HCT116 (cell line): ENCODE measurements at regions not wholly inside any gene's neighbourhood (a gene's known extent, or its start where the extent isn't known, plus 50 kb on each side); places are given as distances from the start of the nearest gene placed in this dataset.

Source experiments
- ATAC-seq: fragments of 200-7000 bp; cut with Tn5 transposase; 2 replicates; pipeline ENCODE4 v1.9.1; 2020; ENCODE audit warnings: mild to moderate bottlenecking, moderate library complexity
- BruUV-seq: library from RNA; stranded (reverse); fragments of 400-500 nt; replicated peaks from 2 replicates; lab custom pipeline; 2021; lab: Mats Ljungman, UMichigan
- CTCF ChIA-PET: fragments of 300-600 bp; sonication (Branson Sonifier 250); formaldehyde crosslinking; loops from one replicate; lab custom pipeline; 2021; ENCODE audit warnings: antibody characterized with exemption; lab: Charles Lee
- POLR2A ChIA-PET: fragments of 300-600, 350-600 bp; sonication (Branson Sonifier 250); formaldehyde crosslinking; loops from one replicate; lab custom pipeline; 2021; ENCODE audit warnings: antibody characterized with exemption; lab: Charles Lee
- RAD21 ChIA-PET, 2 experiments: fragments of 300-600 bp; sonication (Branson Sonifier 250); formaldehyde crosslinking; loops; one replicate each; lab custom pipeline; 2023; ENCODE audit warnings: low total read pairs in 2 of 2; ENCODE audit not compliant: uncharacterized antibody in 2 of 2, unreplicated experiment in 2 of 2, low non-redundant PET in 1 of 2; lab: Charles Lee
- DNase-seq: peaks from one replicate; pipeline ENCODE4 v3.0.0-alpha.2; 2010; ENCODE audit warnings: low read depth, low spot score
- H2AFZ ChIP-seq: fragments of 200-600 bp; shearing (Covaris generic), sonication (generic); 2 replicates; pipeline ENCODE4 v1.6.1; 2017; ENCODE audit warnings: low read depth, mixed run types, mixed read lengths, antibody characterized with exemption, low read length; ENCODE audit not compliant: poor library complexity, severe bottlenecking
- H3K27ac ChIP-seq: 2 replicates; pipeline ENCODE4 v1.5.1; 2012; ENCODE audit warnings: low read depth, low read length
- H3K27me3 ChIP-seq: fragments of 200-600 bp; sonication (generic); 2 replicates; pipeline ENCODE4 v1.6.1; 2016; ENCODE audit warnings: mixed run types, low read length, mixed read lengths; ENCODE audit not compliant: insufficient read depth
- H3K36me3 ChIP-seq, 2 experiments: fragments of 200-500 bp in 1 of 2; fragments of 200-600 bp in 1 of 2; sonication (Bioruptor generic) in 1 of 2; sonication (generic) in 1 of 2; 2 replicates each; pipeline versions ENCODE4 v1.5.1 to v1.6.1; 2014 to 2016; ENCODE audit warnings: low read length in 2 of 2, inconsistent platforms in 1 of 2, mixed read lengths in 1 of 2, mixed run types in 1 of 2; ENCODE audit not compliant: insufficient read depth in 2 of 2, control insufficient read depth in 1 of 2
- H3K4me1 ChIP-seq, 2 experiments: fragments of 200-600 bp in 1 of 2; sonication (generic) in 1 of 2; 2 replicates each; pipeline versions ENCODE4 v1.5.1 to v1.6.1; 2012 to 2017; ENCODE audit warnings: low read length in 2 of 2, inconsistent platforms in 1 of 2, mild to moderate bottlenecking in 1 of 2, mixed read lengths in 1 of 2, mixed run types in 1 of 2, moderate library complexity in 1 of 2; ENCODE audit not compliant: insufficient read depth in 2 of 2, control insufficient read depth in 1 of 2
- H3K4me2 ChIP-seq: fragments of 200-600 bp; sonication (generic); 2 replicates; pipeline ENCODE4 v1.6.1; 2017; ENCODE audit warnings: mixed run types, low read length, mixed read lengths
- H3K4me3 ChIP-seq, 2 experiments: fragments of 200-600 bp in 1 of 2; sonication (generic) in 1 of 2; replicated peaks in 1 of 2; 2 replicates each; pipeline ENCODE4 v1.5.1; 2011 to 2016; ENCODE audit warnings: low read length in 2 of 2, control low read depth in 1 of 2, low read depth in 1 of 2, mild to moderate bottlenecking in 1 of 2, mixed read lengths in 1 of 2, mixed run types in 1 of 2
- H3K79me2 ChIP-seq: fragments of 200-600 bp; sonication (generic); 2 replicates; pipeline ENCODE4 v1.6.1; 2017; ENCODE audit warnings: mild to moderate bottlenecking, mixed run types, low read length, moderate library complexity, mixed read lengths; ENCODE audit not compliant: insufficient read depth
- H3K9ac ChIP-seq: fragments of 200-600 bp; sonication (generic); 2 replicates; pipeline ENCODE4 v1.6.1; 2016; ENCODE audit warnings: low read length, mixed read lengths
- H3K9me2 ChIP-seq: fragments of 200-600 bp; sonication (generic), shearing (Covaris generic); 2 replicates; pipeline ENCODE4 v1.6.1; 2017; ENCODE audit warnings: mixed run types, mild to moderate bottlenecking, moderate library complexity; ENCODE audit not compliant: insufficient read depth
- H3K9me3 ChIP-seq, 2 experiments: fragments of 200-500 bp in 1 of 2; fragments of 200-600 bp in 1 of 2; sonication (Bioruptor generic) in 1 of 2; sonication (generic) in 1 of 2; 2 replicates each; pipeline ENCODE4 v1.6.1; 2014 to 2017; ENCODE audit warnings: low read length in 2 of 2, mixed read lengths in 2 of 2, inconsistent platforms in 1 of 2, low read depth in 1 of 2, mild to moderate bottlenecking in 1 of 2, mixed run types in 1 of 2, moderate library complexity in 1 of 2; ENCODE audit not compliant: control insufficient read depth in 1 of 2, insufficient read depth in 1 of 2
- H4K20me1 ChIP-seq: fragments of 200-600 bp; sonication (generic), shearing (Covaris generic); 2 replicates; pipeline ENCODE4 v1.6.1; 2017; ENCODE audit warnings: mixed run types, mild to moderate bottlenecking, moderate library complexity; ENCODE audit not compliant: insufficient read depth
- CBX3 ChIP-seq: IDR thresholded peaks from 2 replicates; pipeline ENCODE4 v1.6.1; 2012; ENCODE audit warnings: low read depth
- CEBPB ChIP-seq: IDR thresholded peaks from 2 replicates; pipeline ENCODE4 v1.6.1; 2012; ENCODE audit warnings: low read depth
- CTCF ChIP-seq, 3 experiments: fragments of 200-600 bp in 1 of 3; sonication (generic) in 1 of 3; IDR thresholded peaks in 2 of 3; conservative IDR thresholded peaks in 1 of 3; 2 replicates each; pipeline ENCODE4 v1.5.1; 2012 to 2017; ENCODE audit warnings: low read depth in 2 of 3, low read length in 2 of 3, antibody characterized with exemption in 1 of 3, borderline replicate concordance in 1 of 3, control low read depth in 1 of 3, mild to moderate bottlenecking in 1 of 3, mixed read lengths in 1 of 3, mixed run types in 1 of 3, moderate library complexity in 1 of 3; ENCODE audit not compliant: insufficient read depth in 1 of 3
- EGR1 ChIP-seq: IDR thresholded peaks from 2 replicates; pipeline ENCODE4 v1.6.1; 2012; ENCODE audit warnings: low read depth
- ELF1 ChIP-seq: IDR thresholded peaks from 2 replicates; pipeline ENCODE4 v1.6.1; 2012; ENCODE audit warnings: low read depth, borderline replicate concordance
- EZH2 ChIP-seq: fragments of 200-600 bp; sonication (generic); IDR thresholded peaks from 2 replicates; pipeline ENCODE4 v1.6.1; 2017; ENCODE audit warnings: antibody characterized with exemption, mixed run types
- EZH2phosphoT487 ChIP-seq: fragments of 200-600 bp; IDR thresholded peaks from 2 replicates; pipeline ENCODE4 v1.6.1; 2018; ENCODE audit warnings: antibody characterized with exemption, borderline replicate concordance
- FOSL1 ChIP-seq: IDR thresholded peaks from 2 replicates; pipeline ENCODE4 v1.6.1; 2012; ENCODE audit warnings: low read depth
- POLR2A ChIP-seq: IDR thresholded peaks from 2 replicates; pipeline ENCODE4 v1.7.0; 2011; ENCODE audit warnings: borderline replicate concordance; ENCODE audit not compliant: insufficient read depth, insufficient read length; ENCODE audit errors: extremely low read depth
- POLR2AphosphoS5 ChIP-seq: IDR thresholded peaks from 2 replicates; pipeline ENCODE4 v1.6.1; 2011; ENCODE audit warnings: mild to moderate bottlenecking, low read depth, low read length, moderate library complexity
- SIN3A ChIP-seq: IDR thresholded peaks from 2 replicates; pipeline ENCODE4 v1.6.1; 2012; ENCODE audit warnings: low read depth
- SP1 ChIP-seq: IDR thresholded peaks from 2 replicates; pipeline ENCODE4 v1.6.1; 2012; ENCODE audit warnings: low read depth
- SRF ChIP-seq: IDR thresholded peaks from 2 replicates; pipeline ENCODE4 v1.6.1; 2012; ENCODE audit warnings: low read depth
- ZFX ChIP-seq: fragments of 450-650 bp; IDR thresholded peaks from 2 replicates; pipeline ENCODE4 v1.6.1; 2017
- ZNF274 ChIP-seq: fragments of 200-500 bp; sonication (Bioruptor generic); IDR thresholded peaks from 2 replicates; pipeline ENCODE4 v1.6.1; 2014; ENCODE audit warnings: mild to moderate bottlenecking, low read depth, low read length, inconsistent platforms
- intact Hi-C: fragments of 100-400 bp; cut with micrococcal nuclease; formaldehyde crosslinking; loops from 2 replicates; pipeline ENCODE4 v1.10.0; 2022
- TF ChIP-seq, protein P1 (sequence below): IDR thresholded peaks from 2 replicates; pipeline ENCODE4 v1.6.1; 2012
- TF ChIP-seq, protein P2 (sequence below): IDR thresholded peaks from 2 replicates; pipeline ENCODE4 v1.6.1; 2012

DNA sequence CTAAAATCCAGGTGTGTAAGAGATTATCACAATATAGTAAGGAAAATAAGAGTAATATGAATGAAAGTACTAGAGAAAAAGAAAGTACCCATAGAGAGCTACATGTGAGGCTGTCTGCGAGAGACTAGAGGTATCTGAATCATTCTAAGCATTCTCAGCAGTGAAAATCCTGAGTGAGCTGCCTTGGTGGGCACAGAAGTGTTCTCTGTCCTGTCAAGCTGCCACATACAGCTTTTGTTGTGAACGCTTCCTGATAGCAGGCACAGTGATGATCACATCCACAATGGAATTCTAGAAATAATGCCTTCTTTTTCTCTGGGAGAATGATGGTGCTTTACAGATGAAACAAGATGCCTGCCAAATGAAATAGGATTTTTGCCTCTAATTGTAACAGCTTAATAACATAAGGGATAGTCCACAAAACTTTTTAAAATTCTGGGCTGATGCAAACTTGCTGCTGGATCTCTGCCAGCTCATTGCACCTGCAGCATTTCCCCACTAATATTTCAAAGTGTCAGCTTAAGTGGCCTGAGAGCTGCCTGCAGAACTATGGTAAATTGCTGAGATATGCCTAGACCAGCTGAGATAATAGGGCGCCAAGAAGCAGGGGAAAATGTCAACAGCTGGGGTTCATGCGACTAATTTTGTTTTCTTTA, 620.5 kb downstream of the DOK5 start:
- Histone ChIP-seq H3K9ac (no peak overlapping the region), H3K9me2 (no peaks in the 10 kb centered on the region), H3K27ac (no peak overlapping the region), H3K9me3 (peaks cover 10 to 43% of the 10 kb centered on the region in 2 experiments), H3K27me3 (no peaks in the 10 kb centered on the region), H3K36me3 (no peaks in the 10 kb centered on the region), H4K20me1 (no peaks in the 10 kb centered on the region), H2AFZ (no peak overlapping the region), H3K79me2 (no peaks in the 10 kb centered on the region), H3K4me2 (no peak overlapping the region), H3K4me1 (no peaks in the 10 kb centered on the region), H3K4me3 (no peak overlapping the region)
- intact Hi-C loops: no loop called here
- no peak for ATAC-seq
- ChIA-PET RAD21 (no interaction called here), POLR2A (no interaction called here), CTCF (no interaction called here)
- no TSS peak for BruUV-seq
- DNase-seq: no peak
- no peak for TF ChIP-seq ZFX

GRCh38 chr20:55094353-55094861, 619.0 kb downstream of the DOK5 start:
- POLR2A ChIA-PET: no interaction called here
- H3K9ac ChIP-seq: no peak overlapping the region
- peaks cover 16 to 44% of the 10 kb centered on the region in 2 experiments for H3K9me3 ChIP-seq
- DNase-seq (no peak), ATAC-seq (no peak)
- no TSS peak for BruUV-seq
- H3K4me1 ChIP-seq: no peaks in the 10 kb centered on the region
- RAD21 ChIA-PET: no interaction called here
- no peaks in the 10 kb centered on the region for H3K27me3 ChIP-seq
- H3K79me2 ChIP-seq: no peaks in the 10 kb centered on the region
- H2AFZ ChIP-seq: no peak overlapping the region
- no peaks in the 10 kb centered on the region for H3K36me3 ChIP-seq
- CTCF ChIA-PET: no interaction called here
- intact Hi-C loops: no loop called here
- no peak overlapping the region for H3K4me2 ChIP-seq
- no peaks in the 10 kb centered on the region for H3K9me2 ChIP-seq
- no peak overlapping the region for H3K27ac ChIP-seq
- no peak overlapping the region for H3K4me3 ChIP-seq
- no peaks in the 10 kb centered on the region for H4K20me1 ChIP-seq
- TF ChIP-seq, protein P1, sequence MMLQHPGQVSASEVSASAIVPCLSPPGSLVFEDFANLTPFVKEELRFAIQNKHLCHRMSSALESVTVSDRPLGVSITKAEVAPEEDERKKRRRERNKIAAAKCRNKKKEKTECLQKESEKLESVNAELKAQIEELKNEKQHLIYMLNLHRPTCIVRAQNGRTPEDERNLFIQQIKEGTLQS: no peak
- TF ChIP-seq EZH2 (no peak), SRF (no peak), SIN3A (no peak), SP1 (no peak), CTCF (IDR thresholded peaks at IDR 0.05 in 2 of 3, conservative IDR thresholded peaks at IDR 0.05 in 1 of 3; ENCODE audit: borderline replicate concordance in 1 of 3, insufficient read depth in 1 of 3, low read depth in 2 of 3, low read length in 2 of 3) (no peak), CEBPB (no peak), EZH2phosphoT487 (no peak), EGR1 (no peak), ELF1 (no peak), CBX3 (no peak), FOSL1 (no peak), ZNF274 (no peak), POLR2A (no peak), POLR2AphosphoS5 (no peak)
- TF ChIP-seq, protein P2, sequence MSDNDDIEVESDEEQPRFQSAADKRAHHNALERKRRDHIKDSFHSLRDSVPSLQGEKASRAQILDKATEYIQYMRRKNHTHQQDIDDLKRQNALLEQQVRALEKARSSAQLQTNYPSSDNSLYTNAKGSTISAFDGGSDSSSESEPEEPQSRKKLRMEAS: no peak
